ENCODE measurements at regions not wholly inside any gene's neighbourhood (a gene's known extent, or its start where the extent isn't known, plus 50 kb on each side); places are given as distances from the start of the nearest gene placed in this dataset.

GRCh38 chr4:136741468-136741867 lies 790.8 kb downstream of the PCDH18 start:
- DNase-seq, result no peak

- no peak for DNase-seq
Observed at GRCh38 chr4:136740326-136740725, 792.0 kb downstream of the PCDH18 start.

GRCh38 chr4:136737066-136737465 lies 795.2 kb downstream of the PCDH18 start:
- DNase-seq, result no peak

- no peak for DNase-seq
Observed at GRCh38 chr4:136731025-136731424, 801.3 kb downstream of the PCDH18 start.

- DNase-seq, result no peak
Observed at GRCh38 chr4:136725286-136726081, 806.8 kb downstream of the PCDH18 start.

- no peak for DNase-seq
Observed at GRCh38 chr4:136713140-136713539, 819.2 kb downstream of the PCDH18 start.

GRCh38 chr4:136709897-136710296 lies 822.4 kb downstream of the PCDH18 start:
- no peak for DNase-seq

- no peak for DNase-seq
Observed at GRCh38 chr4:136706942-136707341, 825.4 kb downstream of the PCDH18 start.

- no peak for DNase-seq
Observed at GRCh38 chr4:136699905-136700304, 832.4 kb downstream of the PCDH18 start.

- DNase-seq, result no peak
Observed at GRCh38 chr4:136691607-136692006, 840.7 kb downstream of the PCDH18 start.

- no peak for DNase-seq
Observed at GRCh38 chr4:136690360-136690759, 841.9 kb downstream of the PCDH18 start.

- DNase-seq, result no peak
Observed at GRCh38 chr4:136687596-136687995, 844.7 kb downstream of the PCDH18 start.

- no peak for DNase-seq
Observed at GRCh38 chr4:136687118-136687517, 845.2 kb downstream of the PCDH18 start.

- no peak for DNase-seq
Observed at GRCh38 chr4:136680761-136681160, 851.5 kb downstream of the PCDH18 start.

GRCh38 chr4:136680271-136680670 lies 852.0 kb downstream of the PCDH18 start:
- peak; percentile 43 for DNase-seq

GRCh38 chr4:136670265-136670664 lies 862.0 kb downstream of the PCDH18 start:
- no peak for DNase-seq

- DNase-seq, result no peak
Observed at GRCh38 chr4:136664988-136665387, 867.3 kb downstream of the PCDH18 start.

GRCh38 chr4:136662539-136662938 lies 869.8 kb downstream of the PCDH18 start:
- no peak for DNase-seq

- no peak for DNase-seq
Observed at GRCh38 chr4:136653640-136654406, 878.5 kb downstream of the PCDH18 start.

GRCh38 chr4:136651932-136652331 lies 880.4 kb downstream of the PCDH18 start:
- DNase-seq, result no peak

- no peak for DNase-seq
Observed at GRCh38 chr4:136651278-136651667, 881.0 kb downstream of the PCDH18 start.

- DNase-seq, result no peak
Observed at GRCh38 chr4:136650541-136651277, 881.6 kb downstream of the PCDH18 start.

- no peak for DNase-seq
Observed at GRCh38 chr4:136644279-136644678, 888.0 kb downstream of the PCDH18 start.

GRCh38 chr4:136643416-136643815 lies 888.9 kb downstream of the PCDH18 start:
- DNase-seq, result no peak

Measured in right forelimb (tissue), 1 donor.